ENCODE measurements at regions not wholly inside any gene's neighbourhood (a gene's known extent, or its start where the extent isn't known, plus 50 kb on each side); places are given as distances from the start of the nearest gene placed in this dataset.

GRCh38 chr12:91264178-91264577 is 81.6 kb upstream of the DCN start:
- Histone ChIP-seq H3K36me3 (ENCODE audit: low read length) (no peaks in the 10 kb centered on the region), H3K79me2 (ENCODE audit: insufficient read depth, low read length) (no peaks in the 10 kb centered on the region), H3K27ac (ENCODE audit: low read depth, low read length) (no peak overlapping the region), H3K4me3 (ENCODE audit: insufficient read depth, low read length, poor library complexity, severe bottlenecking) (no peak overlapping the region), H3F3A (ENCODE audit: insufficient read depth) (no peaks in the 10 kb centered on the region), H3K4me2 (ENCODE audit: low read depth, low read length, poor library complexity, severe bottlenecking) (no peak overlapping the region), H3K9ac (ENCODE audit: low read length) (no peak overlapping the region), H3K27me3 (ENCODE audit: low read length) (no peaks in the 10 kb centered on the region), H2AFZ (ENCODE audit: low read depth, low read length, severe bottlenecking) (no peak overlapping the region), H3K9me3 (ENCODE audit: insufficient read depth, low read length) (no peaks in the 10 kb centered on the region), H3K9me2 (replicated peaks; ENCODE audit: insufficient read depth, low read length) (no peaks in the 10 kb centered on the region), H4K20me1 (ENCODE audit: low read depth, low read length) (no peaks in the 10 kb centered on the region)
- no peak for TF ChIP-seq EZH2phosphoT487 (conservative IDR thresholded peaks at IDR 0.05; ENCODE audit: low read length)
- TF ChIP-seq CTCF (IDR thresholded peaks at IDR 0.05; ENCODE audit: insufficient read depth, low read length, poor library complexity, severe bottlenecking): no peak

GRCh38 chr12:91261820-91262676 is 79.4 kb upstream of the DCN start:
- Histone ChIP-seq H3K9me3 (ENCODE audit: insufficient read depth, low read length) (no peaks in the 10 kb centered on the region), H3K9ac (ENCODE audit: low read length) (no peak overlapping the region), H3K9me2 (replicated peaks; ENCODE audit: insufficient read depth, low read length) (no peaks in the 10 kb centered on the region), H3K36me3 (ENCODE audit: low read length) (no peaks in the 10 kb centered on the region), H4K20me1 (ENCODE audit: low read depth, low read length) (no peaks in the 10 kb centered on the region), H3K27me3 (ENCODE audit: low read length) (no peaks in the 10 kb centered on the region), H3K27ac (ENCODE audit: low read depth, low read length) (no peak overlapping the region), H2AFZ (ENCODE audit: low read depth, low read length, severe bottlenecking) (no peak overlapping the region), H3K79me2 (ENCODE audit: insufficient read depth, low read length) (no peaks in the 10 kb centered on the region), H3K4me3 (ENCODE audit: insufficient read depth, low read length, poor library complexity, severe bottlenecking) (no peak overlapping the region), H3F3A (ENCODE audit: insufficient read depth) (no peaks in the 10 kb centered on the region), H3K4me2 (ENCODE audit: low read depth, low read length, poor library complexity, severe bottlenecking) (no peak overlapping the region)
- no peak for TF ChIP-seq EZH2phosphoT487 (conservative IDR thresholded peaks at IDR 0.05; ENCODE audit: low read length)
- no peak for TF ChIP-seq CTCF (IDR thresholded peaks at IDR 0.05; ENCODE audit: insufficient read depth, low read length, poor library complexity, severe bottlenecking)

- H3K27me3 ChIP-seq (ENCODE audit: low read length): no peaks in the 10 kb centered on the region
- no peaks in the 10 kb centered on the region for H3K36me3 ChIP-seq (ENCODE audit: low read length)
- H4K20me1 ChIP-seq (ENCODE audit: low read depth, low read length): no peaks in the 10 kb centered on the region
- H3K9me2 ChIP-seq (replicated peaks; ENCODE audit: insufficient read depth, low read length): no peaks in the 10 kb centered on the region
- H3K4me2 ChIP-seq (ENCODE audit: low read depth, low read length, poor library complexity, severe bottlenecking): no peak overlapping the region
- H3K27ac ChIP-seq (ENCODE audit: low read depth, low read length): no peak overlapping the region
- no peak overlapping the region for H3K9ac ChIP-seq (ENCODE audit: low read length)
- H3K79me2 ChIP-seq (ENCODE audit: insufficient read depth, low read length): no peaks in the 10 kb centered on the region
- no peaks in the 10 kb centered on the region for H3F3A ChIP-seq (ENCODE audit: insufficient read depth)
- H2AFZ ChIP-seq (ENCODE audit: low read depth, low read length, severe bottlenecking): no peak overlapping the region
- no peaks in the 10 kb centered on the region for H3K9me3 ChIP-seq (ENCODE audit: insufficient read depth, low read length)
- TF ChIP-seq CTCF (IDR thresholded peaks at IDR 0.05; ENCODE audit: insufficient read depth, low read length, poor library complexity, severe bottlenecking) (no peak), EZH2phosphoT487 (conservative IDR thresholded peaks at IDR 0.05; ENCODE audit: low read length) (no peak)
- no peak overlapping the region for H3K4me3 ChIP-seq (ENCODE audit: insufficient read depth, low read length, poor library complexity, severe bottlenecking)
Observed at GRCh38 chr12:91256411-91256810, 73.8 kb upstream of the DCN start.

Data from SU-DHL-6 (cell line).